ENCODE measurements at regions not wholly inside any gene's neighbourhood (a gene's known extent, or its start where the extent isn't known, plus 50 kb on each side); places are given as distances from the start of the nearest gene placed in this dataset.

- DNase-seq (ENCODE audit: extremely low read depth in 1 of 4, low spot score in 3 of 4) (no peak), ATAC-seq (no peak), FAIRE-seq (no peak)
- no peaks in the 10 kb centered on the region for H3K4me1 ChIP-seq (replicated peaks in 1 of 2; ENCODE audit: control insufficient read depth in 2 of 2, insufficient read depth in 2 of 2, low read length in 2 of 2)
- H3K79me2 ChIP-seq (ENCODE audit: control insufficient read depth, insufficient read depth, low read length) = no peaks in the 10 kb centered on the region
- intact Hi-C loops (cut with micrococcal nuclease) (no loop called here), in situ Hi-C loops (cut with MboI) (no loop called here)
- H3K36me3 ChIP-seq (ENCODE audit: control insufficient read depth, insufficient read depth, low read length) = no peaks in the 10 kb centered on the region
- no TSS peak for BruUV-seq (replicated peaks)
- ChIA-PET CTCF (ENCODE audit: low intra/inter-chr PET ratio) (no interaction called here), POLR2A (no interaction called here)
- no peaks in the 10 kb centered on the region for H3K9me1 ChIP-seq (ENCODE audit: control insufficient read depth, insufficient read depth, low read length)
- no peak overlapping the region for H2AFZ ChIP-seq (ENCODE audit: low read depth, low read length)
- H3K4me2 ChIP-seq (ENCODE audit: insufficient read depth, low read length) = no peak overlapping the region
- H3K9me3 ChIP-seq (replicated peaks; ENCODE audit: control insufficient read depth, insufficient read depth, low read depth, low read length) = no peaks in the 10 kb centered on the region
- 4% methylated on average over 4 of the region's 4 CpGs for WGBS (ENCODE audit: insufficient coverage, low coverage, missing lambda C conversion rate)
- no peak overlapping the region for H3K27ac ChIP-seq (ENCODE audit: extremely low read depth, low read depth, low read length)
- no peak overlapping the region for H3K9ac ChIP-seq (ENCODE audit: insufficient read depth in 1 of 2, low read depth in 2 of 2, low read length in 2 of 2)
- H4K20me1 ChIP-seq (replicated peaks; ENCODE audit: control insufficient read depth, insufficient read depth, low read length) = no peaks in the 10 kb centered on the region
- no peak overlapping the region for H3K4me3 ChIP-seq
- no peaks in the 10 kb centered on the region for H3K27me3 ChIP-seq (ENCODE audit: control insufficient read depth in 2 of 2, insufficient read depth in 2 of 2, low read length in 2 of 2)
- no peak for TF ChIP-seq ZFP1 (CRISPR knock-in tag; IDR thresholded peaks at IDR 0.05)
- TF ChIP-seq MTA2 (IDR thresholded peaks at IDR 0.05; ENCODE audit: low read depth) = no peak
- TF ChIP-seq MYBL2 (IDR thresholded peaks at IDR 0.05; ENCODE audit: low read depth) = no peak
- TF ChIP-seq MYBL2 (CRISPR knock-in tag; IDR thresholded peaks at IDR 0.05; ENCODE audit: borderline replicate concordance) = no peak
- TF ChIP-seq NCOA2 (IDR thresholded peaks at IDR 0.05; ENCODE audit: partially characterized antibody in 2 of 2) = no peak
- TF ChIP-seq DEAF1 (CRISPR knock-in tag; IDR thresholded peaks at IDR 0.05) = no peak
- no peak for TF ChIP-seq PYGO2 (tag; IDR thresholded peaks at IDR 0.05)
- TF ChIP-seq, protein P1, sequence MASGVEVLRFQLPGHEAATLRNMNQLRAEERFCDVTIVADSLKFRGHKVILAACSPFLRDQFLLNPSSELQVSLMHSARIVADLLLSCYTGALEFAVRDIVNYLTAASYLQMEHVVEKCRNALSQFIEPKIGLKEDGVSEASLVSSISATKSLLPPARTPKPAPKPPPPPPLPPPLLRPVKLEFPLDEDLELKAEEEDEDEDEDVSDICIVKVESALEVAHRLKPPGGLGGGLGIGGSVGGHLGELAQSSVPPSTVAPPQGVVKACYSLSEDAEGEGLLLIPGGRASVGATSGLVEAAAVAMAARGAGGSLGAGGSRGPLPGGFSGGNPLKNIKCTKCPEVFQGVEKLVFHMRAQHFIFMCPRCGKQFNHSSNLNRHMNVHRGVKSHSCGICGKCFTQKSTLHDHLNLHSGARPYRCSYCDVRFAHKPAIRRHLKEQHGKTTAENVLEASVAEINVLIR (CRISPR knock-in tag; IDR thresholded peaks at IDR 0.05) = no peak
- no peak for TF ChIP-seq HSF4 (CRISPR knock-in tag; IDR thresholded peaks at IDR 0.05; ENCODE audit: borderline replicate concordance)
- TF ChIP-seq, protein P2, sequence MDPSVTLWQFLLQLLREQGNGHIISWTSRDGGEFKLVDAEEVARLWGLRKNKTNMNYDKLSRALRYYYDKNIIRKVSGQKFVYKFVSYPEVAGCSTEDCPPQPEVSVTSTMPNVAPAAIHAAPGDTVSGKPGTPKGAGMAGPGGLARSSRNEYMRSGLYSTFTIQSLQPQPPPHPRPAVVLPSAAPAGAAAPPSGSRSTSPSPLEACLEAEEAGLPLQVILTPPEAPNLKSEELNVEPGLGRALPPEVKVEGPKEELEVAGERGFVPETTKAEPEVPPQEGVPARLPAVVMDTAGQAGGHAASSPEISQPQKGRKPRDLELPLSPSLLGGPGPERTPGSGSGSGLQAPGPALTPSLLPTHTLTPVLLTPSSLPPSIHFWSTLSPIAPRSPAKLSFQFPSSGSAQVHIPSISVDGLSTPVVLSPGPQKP (CRISPR knock-in tag; IDR thresholded peaks at IDR 0.05) = no peak
- TF ChIP-seq PHB (CRISPR knock-in tag; IDR thresholded peaks at IDR 0.05) = no peak
- TF ChIP-seq ZBTB33 (CRISPR knock-in tag; IDR thresholded peaks at IDR 0.05) = no peak
- TF ChIP-seq, protein P3, sequence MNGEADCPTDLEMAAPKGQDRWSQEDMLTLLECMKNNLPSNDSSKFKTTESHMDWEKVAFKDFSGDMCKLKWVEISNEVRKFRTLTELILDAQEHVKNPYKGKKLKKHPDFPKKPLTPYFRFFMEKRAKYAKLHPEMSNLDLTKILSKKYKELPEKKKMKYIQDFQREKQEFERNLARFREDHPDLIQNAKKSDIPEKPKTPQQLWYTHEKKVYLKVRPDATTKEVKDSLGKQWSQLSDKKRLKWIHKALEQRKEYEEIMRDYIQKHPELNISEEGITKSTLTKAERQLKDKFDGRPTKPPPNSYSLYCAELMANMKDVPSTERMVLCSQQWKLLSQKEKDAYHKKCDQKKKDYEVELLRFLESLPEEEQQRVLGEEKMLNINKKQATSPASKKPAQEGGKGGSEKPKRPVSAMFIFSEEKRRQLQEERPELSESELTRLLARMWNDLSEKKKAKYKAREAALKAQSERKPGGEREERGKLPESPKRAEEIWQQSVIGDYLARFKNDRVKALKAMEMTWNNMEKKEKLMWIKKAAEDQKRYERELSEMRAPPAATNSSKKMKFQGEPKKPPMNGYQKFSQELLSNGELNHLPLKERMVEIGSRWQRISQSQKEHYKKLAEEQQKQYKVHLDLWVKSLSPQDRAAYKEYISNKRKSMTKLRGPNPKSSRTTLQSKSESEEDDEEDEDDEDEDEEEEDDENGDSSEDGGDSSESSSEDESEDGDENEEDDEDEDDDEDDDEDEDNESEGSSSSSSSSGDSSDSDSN (IDR thresholded peaks at IDR 0.05; ENCODE audit: borderline replicate concordance in 1 of 2, low read depth in 2 of 2, low read length in 2 of 2) = no peak
- no peak for TF ChIP-seq TEAD2 (tag; IDR thresholded peaks at IDR 0.05)
Observed at GRCh38 chr2:138960191-138960590, 180.0 kb upstream of the NXPH2 start.
